Fibroblast of lung (primary cell): ENCODE measurements at regions not wholly inside any gene's neighbourhood (a gene's known extent, or its start where the extent isn't known, plus 50 kb on each side); places are given as distances from the start of the nearest gene placed in this dataset.

Experiments
- CTCF ChIP-seq, 2 donors: IDR thresholded peaks in 1 of 2; conservative IDR thresholded peaks in 1 of 2; 1 replicate in 1 of 2; 2 replicates in 1 of 2; pipeline ENCODE4 v1.5.1; 2011 to 2012; ENCODE audit warnings: low read length in 2 of 2, control low read depth in 1 of 2, inconsistent platforms in 1 of 2, low read depth in 1 of 2, mild to moderate bottlenecking in 1 of 2
- EZH2 ChIP-seq: IDR thresholded peaks from 2 replicates; pipeline ENCODE4 v1.5.1; 2012; ENCODE audit warnings: low read length, control low read depth, mild to moderate bottlenecking; ENCODE audit errors: missing control alignments

- no peak for TF ChIP-seq CTCF (conservative IDR thresholded peaks at IDR 0.05 in 1 of 2, IDR thresholded peaks at IDR 0.05 in 1 of 2; ENCODE audit: low read depth in 1 of 2, low read length in 2 of 2)
- no peak for TF ChIP-seq EZH2
These were observed 281.3 kb downstream of the EPM2A start for GRCh38 chr6:145454006-145454405.
